GM12865 (cell line): ENCODE measurements at regions not wholly inside any gene's neighbourhood (a gene's known extent, or its start where the extent isn't known, plus 50 kb on each side); places are given as distances from the start of the nearest gene placed in this dataset.

Source experiments
- DNase-seq: peaks from one replicate; pipeline ENCODE4 v3.0.0; 2010; ENCODE audit warnings: low read depth
- H3K4me3 ChIP-seq: 2 replicates; pipeline ENCODE4 v1.5.1; 2011; ENCODE audit warnings: mild to moderate bottlenecking, low read depth, low read length, control low read depth
- CTCF ChIP-seq: IDR thresholded peaks from 2 replicates; pipeline ENCODE4 v1.5.1; 2011; ENCODE audit warnings: low read length, control low read depth, low read depth, inconsistent platforms; ENCODE audit not compliant: insufficient read depth; ENCODE audit errors: missing control alignments

GRCh38 chr2:16587601-16588000 lies 78.0 kb downstream of the CYRIA start:
- TF ChIP-seq CTCF, result no peak
- no peak overlapping the region for H3K4me3 ChIP-seq
- no peak for DNase-seq

- H3K4me3 ChIP-seq, result no peak overlapping the region
- DNase-seq, result no peak
- TF ChIP-seq CTCF, result no peak
Observed at GRCh38 chr2:16584824-16585540, 80.7 kb downstream of the CYRIA start.

GRCh38 chr2:16584084-16584483 lies 81.5 kb downstream of the CYRIA start:
- TF ChIP-seq CTCF, result no peak
- no peak overlapping the region for H3K4me3 ChIP-seq
- no peak for DNase-seq

GRCh38 chr2:16581241-16581640 lies 84.4 kb downstream of the CYRIA start:
- no peak for DNase-seq
- no peak overlapping the region for H3K4me3 ChIP-seq
- TF ChIP-seq CTCF, result no peak

GRCh38 chr2:16578081-16578480 lies 87.6 kb downstream of the CYRIA start:
- no peak for DNase-seq
- H3K4me3 ChIP-seq, result no peak overlapping the region
- no peak for TF ChIP-seq CTCF

- TF ChIP-seq CTCF, result no peak
- DNase-seq, result no peak
Observed at GRCh38 chr2:16570516-16570915, 95.1 kb downstream of the CYRIA start.

More at GRCh38 chr2:16570516-16570915, 95.1 kb downstream of the CYRIA start:
- no peak overlapping the region for H3K4me3 ChIP-seq
